ENCODE measurements at regions not wholly inside any gene's neighbourhood (a gene's known extent, or its start where the extent isn't known, plus 50 kb on each side); places are given as distances from the start of the nearest gene placed in this dataset.
A peak's percentile ranks its signal among the peaks of the same experiment; 100 is the strongest.

DNA sequence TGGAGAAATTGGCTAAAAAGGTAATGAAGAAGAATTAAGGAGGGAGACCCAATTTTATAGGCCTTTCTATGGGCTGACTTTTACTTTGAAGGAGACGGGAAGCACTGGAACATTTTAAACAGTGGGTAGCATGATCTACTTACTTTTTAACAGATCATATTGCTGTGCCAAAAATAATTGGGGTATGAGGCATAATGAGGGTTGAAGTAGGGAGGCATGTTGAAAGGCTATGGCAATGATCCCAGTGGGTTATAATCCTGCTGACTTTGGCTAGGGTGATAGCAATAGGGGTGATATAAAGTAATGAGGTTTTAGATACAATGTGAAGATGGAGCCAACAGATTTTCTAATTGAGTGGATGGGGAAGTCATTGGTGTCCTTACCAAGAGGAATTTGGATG, 73.2 kb downstream of the GPR37 start:
- TF ChIP-seq, protein P1, sequence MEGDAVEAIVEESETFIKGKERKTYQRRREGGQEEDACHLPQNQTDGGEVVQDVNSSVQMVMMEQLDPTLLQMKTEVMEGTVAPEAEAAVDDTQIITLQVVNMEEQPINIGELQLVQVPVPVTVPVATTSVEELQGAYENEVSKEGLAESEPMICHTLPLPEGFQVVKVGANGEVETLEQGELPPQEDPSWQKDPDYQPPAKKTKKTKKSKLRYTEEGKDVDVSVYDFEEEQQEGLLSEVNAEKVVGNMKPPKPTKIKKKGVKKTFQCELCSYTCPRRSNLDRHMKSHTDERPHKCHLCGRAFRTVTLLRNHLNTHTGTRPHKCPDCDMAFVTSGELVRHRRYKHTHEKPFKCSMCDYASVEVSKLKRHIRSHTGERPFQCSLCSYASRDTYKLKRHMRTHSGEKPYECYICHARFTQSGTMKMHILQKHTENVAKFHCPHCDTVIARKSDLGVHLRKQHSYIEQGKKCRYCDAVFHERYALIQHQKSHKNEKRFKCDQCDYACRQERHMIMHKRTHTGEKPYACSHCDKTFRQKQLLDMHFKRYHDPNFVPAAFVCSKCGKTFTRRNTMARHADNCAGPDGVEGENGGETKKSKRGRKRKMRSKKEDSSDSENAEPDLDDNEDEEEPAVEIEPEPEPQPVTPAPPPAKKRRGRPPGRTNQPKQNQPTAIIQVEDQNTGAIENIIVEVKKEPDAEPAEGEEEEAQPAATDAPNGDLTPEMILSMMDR (IDR thresholded peaks at IDR 0.05; ENCODE audit: insufficient read depth, low read depth, low read length, missing control alignments), result no peak
- DNase-seq (ENCODE audit: low read depth), result no peak
- H3K4me3 ChIP-seq (ENCODE audit: low read length), result no peak overlapping the region

DNA sequence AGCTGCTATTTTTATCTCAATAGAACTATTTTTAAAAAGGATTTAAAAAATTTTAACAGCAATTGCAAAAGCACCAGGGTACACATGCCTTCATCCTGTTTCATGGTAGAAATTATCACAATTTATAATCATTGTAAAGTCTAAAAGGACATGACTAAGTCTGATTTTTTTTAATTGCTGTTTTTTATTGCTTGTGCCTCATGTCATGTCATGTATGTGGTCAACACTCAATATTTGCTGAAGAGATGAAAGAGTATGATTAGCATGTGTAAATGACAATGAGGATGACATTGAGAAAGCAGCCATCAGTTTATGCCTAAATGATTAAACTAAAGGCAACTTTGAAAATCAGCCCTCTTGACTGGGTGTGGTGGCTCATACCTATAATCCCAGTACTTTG, 74.8 kb downstream of the GPR37 start:
- DNase-seq (ENCODE audit: low read depth), result no peak
- TF ChIP-seq, protein P1 (IDR thresholded peaks at IDR 0.05; ENCODE audit: insufficient read depth, low read depth, low read length, missing control alignments), result no peak
- no peak overlapping the region for H3K4me3 ChIP-seq (ENCODE audit: low read length)

DNA sequence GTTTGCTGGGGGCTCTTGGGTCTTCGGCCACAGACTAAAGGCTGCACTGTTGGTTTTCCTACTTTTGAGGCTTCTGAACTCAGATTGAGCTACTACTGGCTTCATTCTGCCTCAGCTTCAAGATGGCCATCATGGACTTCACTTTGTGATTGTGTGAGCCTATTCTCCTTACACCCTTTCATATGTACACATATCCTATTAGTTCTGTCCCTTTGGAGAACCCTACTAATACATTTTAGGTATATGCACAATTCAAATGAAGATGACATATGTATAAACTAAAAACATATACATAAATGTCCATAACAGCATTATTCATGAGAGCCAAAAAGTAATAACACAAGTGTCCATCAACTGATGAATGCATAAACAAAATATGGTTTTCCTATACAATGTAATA, 75.7 kb downstream of the GPR37 start:
- DNase-seq (ENCODE audit: low read depth), result no peak
- H3K4me3 ChIP-seq (ENCODE audit: low read length), result no peak overlapping the region
- TF ChIP-seq, protein P1 (IDR thresholded peaks at IDR 0.05; ENCODE audit: insufficient read depth, low read depth, low read length, missing control alignments), result no peak

DNA sequence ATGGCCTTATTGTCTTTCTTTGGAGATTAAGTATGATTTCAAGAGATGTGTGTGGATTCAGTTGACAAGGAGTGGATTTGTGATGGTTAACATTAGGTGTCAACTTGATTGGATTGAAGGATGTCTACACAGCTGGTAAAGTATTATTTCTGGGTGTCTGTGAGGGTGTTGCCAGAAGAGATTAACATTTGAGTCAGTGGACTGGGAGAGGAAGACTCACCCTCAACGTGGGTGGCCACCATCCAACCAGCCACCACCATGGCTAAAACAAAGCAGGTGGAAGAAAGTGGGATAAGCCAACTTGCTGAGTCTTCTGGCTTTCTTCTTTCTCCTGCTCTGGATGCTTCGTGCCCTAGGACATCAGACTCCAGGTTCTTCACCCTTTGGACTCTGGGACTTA, 76.1 kb downstream of the GPR37 start:
- peak; percentile 25 for DNase-seq (ENCODE audit: low read depth)
- TF ChIP-seq, protein P1 (IDR thresholded peaks at IDR 0.05; ENCODE audit: insufficient read depth, low read depth, low read length, missing control alignments), result no peak

DNA sequence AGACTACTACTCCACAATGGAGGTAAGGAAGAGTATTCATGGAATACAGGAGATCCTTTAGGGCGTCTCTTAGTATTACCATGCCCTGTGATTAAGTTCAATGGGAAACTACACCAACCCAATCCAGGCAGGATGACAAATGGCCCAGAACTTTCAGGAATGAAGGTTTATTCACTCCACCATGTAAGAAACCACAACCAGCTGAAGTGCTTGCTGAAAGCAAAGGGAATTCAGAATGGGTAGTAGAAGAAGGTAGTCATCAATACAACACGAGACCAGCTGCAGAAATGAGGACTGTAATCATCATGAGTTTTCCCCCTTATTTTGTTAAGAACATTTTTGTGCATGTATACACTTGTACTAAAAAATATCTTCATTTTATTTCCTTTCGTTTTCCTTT, 76.6 kb downstream of the GPR37 start:
- TF ChIP-seq, protein P1 (IDR thresholded peaks at IDR 0.05; ENCODE audit: insufficient read depth, low read depth, low read length, missing control alignments), result no peak
- no peak overlapping the region for H3K4me3 ChIP-seq (ENCODE audit: low read length)
- peak; percentile 86 for DNase-seq (ENCODE audit: low read depth)

More for the DNA sequence above, 76.1 kb downstream of the GPR37 start:
- no peak overlapping the region for H3K4me3 ChIP-seq (ENCODE audit: low read length)

DNA sequence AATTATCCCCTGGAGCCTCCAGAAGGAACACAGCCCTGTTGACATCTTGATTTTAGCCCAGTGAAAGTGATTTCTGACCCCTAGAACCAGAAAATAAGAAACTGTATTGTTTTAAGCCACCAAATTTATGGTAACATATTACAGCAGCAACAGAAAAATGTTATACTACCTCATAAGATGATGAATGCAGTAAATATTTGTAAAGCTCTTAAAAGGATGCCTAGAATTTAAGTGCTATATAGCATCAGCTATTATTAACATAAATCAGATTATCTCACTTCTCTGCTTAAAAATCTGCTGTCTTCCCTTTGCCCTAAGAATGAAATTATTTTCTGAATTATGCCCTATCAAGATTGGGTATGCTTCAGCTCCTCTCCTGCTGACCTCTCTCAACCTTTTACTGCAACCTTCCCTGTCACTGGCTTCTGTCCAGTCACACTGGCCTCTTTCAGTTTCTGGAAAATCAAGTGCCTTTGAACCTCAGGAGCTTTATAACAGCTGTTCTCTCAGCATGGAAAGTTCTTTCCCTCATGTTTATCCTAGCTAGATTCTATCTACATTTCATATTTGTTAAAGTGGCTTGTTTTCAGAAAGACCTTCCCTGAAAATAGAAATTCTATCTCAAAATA, 78.9 kb downstream of the GPR37 start:
- DNase-seq (ENCODE audit: low read depth), result no peak
- no peak overlapping the region for H3K4me3 ChIP-seq (ENCODE audit: low read length)
- TF ChIP-seq, protein P1 (IDR thresholded peaks at IDR 0.05; ENCODE audit: insufficient read depth, low read depth, low read length, missing control alignments), result no peak

DNA sequence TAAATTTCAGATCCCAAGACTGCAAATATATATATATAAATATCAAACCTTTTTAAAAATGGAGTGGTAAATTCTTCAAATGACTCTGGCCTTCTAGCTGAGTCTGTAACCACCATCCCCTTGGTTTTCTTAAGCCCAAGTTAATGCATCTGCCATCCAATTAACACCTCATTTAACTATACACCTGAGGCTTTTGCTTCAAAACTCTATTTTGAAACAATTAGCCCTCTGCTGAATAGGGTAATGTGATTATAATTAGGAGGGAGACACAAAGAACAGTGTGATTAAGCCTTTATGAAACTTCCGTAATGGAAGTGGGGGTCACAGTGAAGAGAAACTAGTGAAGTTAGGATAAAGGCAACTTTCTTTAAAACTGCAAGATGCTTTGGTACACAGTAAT, 83.6 kb downstream of the GPR37 start:
- no peak for DNase-seq (ENCODE audit: low read depth)
- no peak overlapping the region for H3K4me3 ChIP-seq (ENCODE audit: low read length)
- TF ChIP-seq, protein P1 (IDR thresholded peaks at IDR 0.05; ENCODE audit: insufficient read depth, low read depth, low read length, missing control alignments), result no peak

Measured in epithelial cell of esophagus (primary cell).